Endometrium (tissue), 2 donors: ENCODE measurements at regions not wholly inside any gene's neighbourhood (a gene's known extent, or its start where the extent isn't known, plus 50 kb on each side); places are given as distances from the start of the nearest gene placed in this dataset.
A peak's percentile ranks its signal among the peaks of the same experiment; 100 is the strongest.

Source experiments
- FAIRE-seq: peaks from 2 replicates; lab custom pipeline; 2012; peaks lifted over from hg19 to GRCh38; lab: Jason Lieb, UNC
- donor health status: control.
- donor health status: control.

- no peak for FAIRE-seq
Observed at GRCh38 chr19:28019371-28019770, 1193.6 kb downstream of the UQCRFS1 start.

GRCh38 chr19:28018499-28018898 is 1194.5 kb downstream of the UQCRFS1 start:
- FAIRE-seq: no peak

GRCh38 chr19:28014615-28015405 is 1198.1 kb downstream of the UQCRFS1 start:
- no peak for FAIRE-seq

- no peak for FAIRE-seq
Observed at GRCh38 chr19:28012361-28012760, 1200.6 kb downstream of the UQCRFS1 start.

GRCh38 chr19:28010656-28011055 is 1202.3 kb downstream of the UQCRFS1 start:
- no peak for FAIRE-seq

- FAIRE-seq: no peak
Observed at GRCh38 chr19:28009696-28010095, 1203.3 kb downstream of the UQCRFS1 start.

- FAIRE-seq: no peak
Observed at GRCh38 chr19:28008695-28009094, 1204.3 kb downstream of the UQCRFS1 start.

GRCh38 chr19:28003543-28003942 is 1209.4 kb downstream of the UQCRFS1 start:
- FAIRE-seq: no peak

- no peak for FAIRE-seq
Observed at GRCh38 chr19:27997069-27997468, 1215.9 kb downstream of the UQCRFS1 start.

GRCh38 chr19:27993619-27994570 is 1219.1 kb downstream of the UQCRFS1 start:
- FAIRE-seq: peak; percentile 68

- FAIRE-seq: no peak
Observed at GRCh38 chr19:27986299-27986698, 1226.7 kb downstream of the UQCRFS1 start.

- FAIRE-seq: no peak
Observed at GRCh38 chr19:27975419-27976005, 1237.4 kb downstream of the UQCRFS1 start.

- FAIRE-seq: peak; percentile 54
Observed at GRCh38 chr19:27974082-27974513, 1238.9 kb downstream of the UQCRFS1 start.

GRCh38 chr19:27972291-27973040 is 1240.5 kb downstream of the UQCRFS1 start:
- FAIRE-seq: no peak

GRCh38 chr19:27971869-27972268 is 1241.1 kb downstream of the UQCRFS1 start:
- FAIRE-seq: no peak

GRCh38 chr19:27971071-27971470 is 1241.9 kb downstream of the UQCRFS1 start:
- no peak for FAIRE-seq

- peak; percentile 75 for FAIRE-seq
Observed at GRCh38 chr19:27966390-27966816, 1246.5 kb downstream of the UQCRFS1 start.

GRCh38 chr19:27964185-27964584 is 1248.8 kb downstream of the UQCRFS1 start:
- FAIRE-seq: no peak

- FAIRE-seq: no peak
Observed at GRCh38 chr19:27962264-27962663, 1250.7 kb downstream of the UQCRFS1 start.

GRCh38 chr19:27955485-27956480 is 1257.2 kb downstream of the UQCRFS1 start:
- FAIRE-seq: no peak
